ENCODE measurements at regions not wholly inside any gene's neighbourhood (a gene's known extent, or its start where the extent isn't known, plus 50 kb on each side); places are given as distances from the start of the nearest gene placed in this dataset.

GRCh38 chr18:78777992-78778391 lies 201.6 kb upstream of the SALL3 start:
- no peak overlapping the region for H2AFZ ChIP-seq (ENCODE audit: low read depth, low read length)
- no peak overlapping the region for H3K4me2 ChIP-seq (ENCODE audit: low read length)
- no peaks in the 10 kb centered on the region for H3K9me2 ChIP-seq (ENCODE audit: insufficient read depth, low read length)
- H4K20me1 ChIP-seq (ENCODE audit: insufficient read depth) = no peaks in the 10 kb centered on the region
- H3K79me2 ChIP-seq (replicated peaks; ENCODE audit: insufficient read depth, low read length) = no peaks in the 10 kb centered on the region
- no peak overlapping the region for H3K27ac ChIP-seq (ENCODE audit: low read length)
- H3K9ac ChIP-seq (ENCODE audit: low read length) = no peak overlapping the region
- no peaks in the 10 kb centered on the region for H3F3A ChIP-seq (ENCODE audit: insufficient read depth, low read length, poor library complexity, severe bottlenecking)
- H3K27me3 ChIP-seq (ENCODE audit: insufficient read depth, low read depth, low read length) = no peaks in the 10 kb centered on the region
- no peak for TF ChIP-seq EP300 (conservative IDR thresholded peaks at IDR 0.05; ENCODE audit: poor library complexity, severe bottlenecking)
- TF ChIP-seq REST (IDR thresholded peaks at IDR 0.05; ENCODE audit: borderline replicate concordance) = no peak
- TF ChIP-seq RAD21 (conservative IDR thresholded peaks at IDR 0.05) = no peak
- no peak for TF ChIP-seq EZH2 (IDR thresholded peaks at IDR 0.05; ENCODE audit: borderline replicate concordance, insufficient read depth, low read length, poor library complexity, severe bottlenecking)
- TF ChIP-seq SMC3 (conservative IDR thresholded peaks at IDR 0.05; ENCODE audit: poor library complexity) = no peak
- no peak for TF ChIP-seq MXI1 (conservative IDR thresholded peaks at IDR 0.05; ENCODE audit: poor library complexity, severe bottlenecking)
- TF ChIP-seq CTCF (IDR thresholded peaks at IDR 0.05; ENCODE audit: poor library complexity, severe bottlenecking) = no peak
- no peak for TF ChIP-seq POLR2AphosphoS5 (IDR thresholded peaks at IDR 0.05)
- no peak for TF ChIP-seq TAF1 (IDR thresholded peaks at IDR 0.05; ENCODE audit: low read depth)
- no peaks in the 10 kb centered on the region for H3K36me3 ChIP-seq (ENCODE audit: insufficient read depth, low read length)
- H3K9me3 ChIP-seq (ENCODE audit: low read length) = no peaks in the 10 kb centered on the region
- no peak overlapping the region for H3K4me3 ChIP-seq (ENCODE audit: low read length)

- Histone ChIP-seq H3K36me3 (ENCODE audit: insufficient read depth, low read length) (no peaks in the 10 kb centered on the region), H3K4me2 (ENCODE audit: low read length) (no peak overlapping the region), H3K9ac (ENCODE audit: low read length) (no peak overlapping the region), H3F3A (ENCODE audit: insufficient read depth, low read length, poor library complexity, severe bottlenecking) (no peaks in the 10 kb centered on the region), H3K9me2 (ENCODE audit: insufficient read depth, low read length) (no peaks in the 10 kb centered on the region), H3K4me3 (ENCODE audit: low read length) (no peak overlapping the region), H3K9me3 (ENCODE audit: low read length) (no peaks in the 10 kb centered on the region), H2AFZ (ENCODE audit: low read depth, low read length) (no peak overlapping the region), H4K20me1 (ENCODE audit: insufficient read depth) (no peaks in the 10 kb centered on the region), H3K27me3 (ENCODE audit: insufficient read depth, low read depth, low read length) (no peaks in the 10 kb centered on the region), H3K79me2 (replicated peaks; ENCODE audit: insufficient read depth, low read length) (no peaks in the 10 kb centered on the region), H3K27ac (ENCODE audit: low read length) (no peak overlapping the region)
- TF ChIP-seq EP300 (conservative IDR thresholded peaks at IDR 0.05; ENCODE audit: poor library complexity, severe bottlenecking) (no peak), RAD21 (conservative IDR thresholded peaks at IDR 0.05) (no peak), POLR2AphosphoS5 (IDR thresholded peaks at IDR 0.05) (no peak), SMC3 (conservative IDR thresholded peaks at IDR 0.05; ENCODE audit: poor library complexity) (no peak), EZH2 (IDR thresholded peaks at IDR 0.05; ENCODE audit: borderline replicate concordance, insufficient read depth, low read length, poor library complexity, severe bottlenecking) (no peak), REST (IDR thresholded peaks at IDR 0.05; ENCODE audit: borderline replicate concordance) (no peak), MXI1 (conservative IDR thresholded peaks at IDR 0.05; ENCODE audit: poor library complexity, severe bottlenecking) (no peak), TAF1 (IDR thresholded peaks at IDR 0.05; ENCODE audit: low read depth) (no peak), CTCF (IDR thresholded peaks at IDR 0.05; ENCODE audit: poor library complexity, severe bottlenecking) (no peak)
Measured at GRCh38 chr18:78778651-78779050, 201.0 kb upstream of the SALL3 start.
